Vagina (tissue), 2 donors: ENCODE measurements at regions not wholly inside any gene's neighbourhood (a gene's known extent, or its start where the extent isn't known, plus 50 kb on each side); places are given as distances from the start of the nearest gene placed in this dataset.

Experiments used
- DNase-seq, 2 donors: peaks; one replicate each; pipeline ENCODE4 v3.0.0-alpha.2; 2017; ENCODE audit errors: extremely low spot score in 2 of 2
- H3K27ac ChIP-seq: fragments of 200-600 bp; sonication (generic); one replicate; pipeline ENCODE4 v1.5.1; 2019
- H3K27me3 ChIP-seq: fragments of 200-600 bp; sonication (generic); one replicate; pipeline ENCODE4 v1.5.1; 2019
- H3K36me3 ChIP-seq, 2 donors: fragments of 200-600 bp; sonication (generic); one replicate each; pipeline ENCODE4 v1.5.1; 2017 to 2019
- H3K4me1 ChIP-seq: fragments of 200-600 bp; sonication (generic); one replicate; pipeline ENCODE4 v1.5.1; 2019
- H3K4me3 ChIP-seq, 2 donors: fragments of 200-600 bp; sonication (generic); 1 replicate in 1 of 2; 2 replicates in 1 of 2; pipeline ENCODE4 v1.5.1; 2016 to 2019
- H3K9me3 ChIP-seq: fragments of 200-600 bp; sonication (generic); one replicate; pipeline ENCODE4 v1.5.1; 2019
- POLR2A ChIP-seq, 2 donors: fragments of 450-650 bp; IDR thresholded peaks; one replicate each; pipeline ENCODE4 v1.6.1; 2017; ENCODE audit warnings: antibody characterized with exemption in 2 of 2, mild to moderate bottlenecking in 2 of 2, moderate library complexity in 2 of 2
- POLR2AphosphoS5 ChIP-seq, 2 donors: sonication (generic); formaldehyde crosslinking; IDR thresholded peaks; one replicate each; pipeline ENCODE4 v1.9.0; 2017; ENCODE audit warnings: antibody characterized with exemption in 2 of 2, mild to moderate bottlenecking in 2 of 2, low read depth in 1 of 2; ENCODE audit not compliant: insufficient read depth in 1 of 2
- intact Hi-C: fragments of 100-400 bp; cut with DNase I; formaldehyde crosslinking; loops from one replicate; pipeline ENCODE4 v1.15.1; 2023
- TF ChIP-seq, protein P1 (sequence below), 3 experiments: fragments of 450-650 bp in 2 of 3; fragments of 200-600 bp in 1 of 3; sonication (generic) in 1 of 3; IDR thresholded peaks; one replicate each; pipeline ENCODE4 v1.5.1; 2017 to 2019; ENCODE audit warnings: antibody characterized with exemption in 3 of 3, mild to moderate bottlenecking in 2 of 3, moderate library complexity in 2 of 3

DNA sequence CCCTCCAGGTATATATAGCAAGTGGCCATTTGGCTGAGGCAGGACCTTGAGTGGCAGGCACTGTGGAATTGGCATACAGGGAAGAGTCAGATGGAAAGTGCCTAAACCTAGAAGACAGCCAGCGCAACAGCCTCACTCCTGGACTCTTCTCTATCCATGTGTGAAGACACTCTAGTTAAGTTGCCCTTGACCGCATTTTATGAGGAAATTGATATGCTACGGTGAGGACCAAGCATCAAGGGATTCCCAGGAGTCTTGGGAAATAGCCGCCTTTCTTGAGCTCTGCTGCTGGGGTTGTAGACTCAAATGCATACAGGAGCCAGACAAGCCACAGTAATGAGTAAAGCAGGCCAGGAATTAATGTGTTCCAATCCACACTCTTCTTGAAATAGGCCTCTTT is 145.9 kb upstream of the KAZN start:
- Histone ChIP-seq H3K27ac (no peak overlapping the region), H3K36me3 (no peaks in the 10 kb centered on the region), H3K4me3 (no peak overlapping the region), H3K4me1 (no peaks in the 10 kb centered on the region), H3K27me3 (no peaks in the 10 kb centered on the region), H3K9me3 (no peaks in the 10 kb centered on the region)
- TF ChIP-seq POLR2AphosphoS5 (IDR thresholded peaks at IDR 0.05; ENCODE audit: insufficient read depth in 1 of 2, low read depth in 1 of 2) (no peak), POLR2A (IDR thresholded peaks at IDR 0.05) (no peak)
- TF ChIP-seq, protein P1, sequence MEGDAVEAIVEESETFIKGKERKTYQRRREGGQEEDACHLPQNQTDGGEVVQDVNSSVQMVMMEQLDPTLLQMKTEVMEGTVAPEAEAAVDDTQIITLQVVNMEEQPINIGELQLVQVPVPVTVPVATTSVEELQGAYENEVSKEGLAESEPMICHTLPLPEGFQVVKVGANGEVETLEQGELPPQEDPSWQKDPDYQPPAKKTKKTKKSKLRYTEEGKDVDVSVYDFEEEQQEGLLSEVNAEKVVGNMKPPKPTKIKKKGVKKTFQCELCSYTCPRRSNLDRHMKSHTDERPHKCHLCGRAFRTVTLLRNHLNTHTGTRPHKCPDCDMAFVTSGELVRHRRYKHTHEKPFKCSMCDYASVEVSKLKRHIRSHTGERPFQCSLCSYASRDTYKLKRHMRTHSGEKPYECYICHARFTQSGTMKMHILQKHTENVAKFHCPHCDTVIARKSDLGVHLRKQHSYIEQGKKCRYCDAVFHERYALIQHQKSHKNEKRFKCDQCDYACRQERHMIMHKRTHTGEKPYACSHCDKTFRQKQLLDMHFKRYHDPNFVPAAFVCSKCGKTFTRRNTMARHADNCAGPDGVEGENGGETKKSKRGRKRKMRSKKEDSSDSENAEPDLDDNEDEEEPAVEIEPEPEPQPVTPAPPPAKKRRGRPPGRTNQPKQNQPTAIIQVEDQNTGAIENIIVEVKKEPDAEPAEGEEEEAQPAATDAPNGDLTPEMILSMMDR (IDR thresholded peaks at IDR 0.05), result no peak
- DNase-seq, result no peak
- intact Hi-C loops, result no loop called here

DNA sequence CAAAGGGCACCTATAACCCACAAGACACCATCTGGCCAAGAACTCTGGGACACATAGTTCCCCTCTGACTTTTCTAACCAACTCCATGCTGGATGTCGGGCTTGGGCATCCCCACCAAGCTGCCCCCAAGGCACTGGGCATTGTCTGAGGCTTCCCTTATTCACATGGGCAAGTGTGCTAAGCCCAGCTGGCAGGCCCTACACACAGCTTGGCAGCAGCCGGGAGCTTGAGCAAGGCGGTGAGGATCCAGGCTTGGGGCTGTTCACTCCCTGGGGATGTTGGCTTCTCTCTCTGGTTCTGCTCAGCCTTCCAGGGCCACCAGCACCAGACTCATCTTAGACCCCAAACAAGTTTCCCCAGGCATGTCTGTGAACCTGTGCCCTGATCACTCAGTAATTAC is 138.3 kb upstream of the KAZN start:
- intact Hi-C loops, result no loop called here
- DNase-seq, result no peak
- Histone ChIP-seq H3K4me3 (no peak overlapping the region), H3K36me3 (no peaks in the 10 kb centered on the region), H3K27ac (no peak overlapping the region), H3K4me1 (no peaks in the 10 kb centered on the region), H3K9me3 (no peaks in the 10 kb centered on the region), H3K27me3 (no peaks in the 10 kb centered on the region)
- TF ChIP-seq POLR2AphosphoS5 (IDR thresholded peaks at IDR 0.05; ENCODE audit: insufficient read depth in 1 of 2, low read depth in 1 of 2) (no peak), POLR2A (IDR thresholded peaks at IDR 0.05) (no peak)
- TF ChIP-seq, protein P1 (IDR thresholded peaks at IDR 0.05), result no peak

DNA sequence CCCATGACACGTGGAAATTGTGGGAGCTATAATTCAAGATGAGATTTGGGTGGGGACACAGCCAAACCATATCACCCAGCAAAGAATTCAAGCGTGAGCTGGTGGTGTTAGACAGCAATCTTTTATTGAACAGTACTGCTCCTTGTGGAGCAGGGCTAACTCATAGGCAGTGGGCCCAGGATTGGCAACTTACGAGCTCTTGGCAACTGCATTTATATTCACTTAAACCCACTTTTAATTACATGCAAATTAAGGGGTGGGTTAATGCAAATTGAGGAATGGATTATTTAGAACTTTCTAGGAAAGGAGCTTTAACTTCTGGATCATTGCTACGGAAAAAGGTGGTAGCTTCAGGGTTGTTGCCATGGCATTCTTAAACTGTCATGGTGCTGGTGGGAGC is 135.6 kb upstream of the KAZN start:
- H3K27ac ChIP-seq, result no peak overlapping the region
- no peaks in the 10 kb centered on the region for H3K36me3 ChIP-seq
- TF ChIP-seq POLR2A (IDR thresholded peaks at IDR 0.05), result no peak
- TF ChIP-seq, protein P1 (IDR thresholded peaks at IDR 0.05), result no peak
- TF ChIP-seq POLR2AphosphoS5 (IDR thresholded peaks at IDR 0.05; ENCODE audit: insufficient read depth in 1 of 2, low read depth in 1 of 2), result no peak
- no peaks in the 10 kb centered on the region for H3K9me3 ChIP-seq
- DNase-seq, result no peak
- no peaks in the 10 kb centered on the region for H3K27me3 ChIP-seq
- H3K4me1 ChIP-seq, result no peaks in the 10 kb centered on the region
- intact Hi-C loops, result no loop called here
- no peak overlapping the region for H3K4me3 ChIP-seq

DNA sequence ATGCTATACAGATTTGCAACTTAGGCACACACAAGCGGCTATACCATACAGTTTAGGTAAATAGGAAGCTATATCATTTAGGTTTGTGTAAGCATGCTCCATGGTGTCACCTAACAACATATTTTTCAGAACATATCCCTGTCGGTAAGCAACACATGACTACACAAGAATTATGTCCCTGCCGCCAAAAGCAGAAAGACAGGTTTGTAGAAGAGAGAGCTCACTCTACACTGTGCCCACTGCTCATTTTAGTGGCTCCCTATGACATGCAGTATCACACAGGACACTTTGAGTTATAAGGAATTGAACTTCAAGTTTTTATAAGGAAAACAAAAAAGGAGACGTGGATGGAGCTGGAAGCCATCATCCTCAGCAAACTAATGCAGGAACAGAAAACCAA is 132.5 kb upstream of the KAZN start:
- H3K27me3 ChIP-seq, result no peaks in the 10 kb centered on the region
- no peaks in the 10 kb centered on the region for H3K36me3 ChIP-seq
- DNase-seq, result no peak
- H3K4me3 ChIP-seq, result no peak overlapping the region
- H3K27ac ChIP-seq, result no peak overlapping the region
- H3K9me3 ChIP-seq, result no peaks in the 10 kb centered on the region
- no peak for TF ChIP-seq POLR2AphosphoS5 (IDR thresholded peaks at IDR 0.05; ENCODE audit: insufficient read depth in 1 of 2, low read depth in 1 of 2)
- TF ChIP-seq POLR2A (IDR thresholded peaks at IDR 0.05), result no peak
- TF ChIP-seq, protein P1 (IDR thresholded peaks at IDR 0.05), result no peak
- H3K4me1 ChIP-seq, result no peaks in the 10 kb centered on the region
- intact Hi-C loops, result no loop called here

DNA sequence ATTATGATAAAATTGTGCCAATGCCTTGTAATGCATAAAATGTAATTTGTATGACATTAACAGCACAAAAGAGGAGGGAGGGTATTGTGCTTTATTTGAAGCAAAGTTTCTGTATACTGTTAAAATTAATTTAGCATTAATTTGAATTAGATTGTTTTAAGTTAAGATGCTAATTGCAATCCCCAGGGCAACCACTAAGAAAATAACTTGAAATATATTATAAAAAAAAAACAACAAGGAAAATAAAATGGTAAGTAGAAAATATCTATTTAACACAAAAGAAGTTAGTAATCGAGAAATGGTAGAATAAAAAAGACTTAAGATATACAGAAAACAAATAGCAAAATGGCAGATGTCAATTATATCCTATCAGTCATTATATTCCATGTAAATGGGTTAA is 131.4 kb upstream of the KAZN start:
- Histone ChIP-seq H3K9me3 (no peaks in the 10 kb centered on the region), H3K4me3 (no peak overlapping the region), H3K27me3 (no peaks in the 10 kb centered on the region), H3K36me3 (no peaks in the 10 kb centered on the region), H3K27ac (no peak overlapping the region), H3K4me1 (no peaks in the 10 kb centered on the region)
- intact Hi-C loops, result no loop called here
- no peak for DNase-seq
- TF ChIP-seq, protein P1 (IDR thresholded peaks at IDR 0.05), result no peak
- TF ChIP-seq POLR2A (IDR thresholded peaks at IDR 0.05), result no peak
- TF ChIP-seq POLR2AphosphoS5 (IDR thresholded peaks at IDR 0.05; ENCODE audit: insufficient read depth in 1 of 2, low read depth in 1 of 2), result no peak
